BLaER1 treated with 17β-estradiol and CSF1 and Interleukin-3, amounts not matched to agents 10 nM and 100 nM (cell line): ENCODE measurements at regions not wholly inside any gene's neighbourhood (a gene's known extent, or its start where the extent isn't known, plus 50 kb on each side); places are given as distances from the start of the nearest gene placed in this dataset.

Experiments
- H3K27ac ChIP-seq, 11 experiments: shearing (Covaris generic); formaldehyde crosslinking; 2 replicates each; pipeline ENCODE4 v1.8.1; 2022
- H3K27me3 ChIP-seq, 11 experiments: shearing (Covaris generic); formaldehyde crosslinking; 2 replicates each; pipeline ENCODE4 v1.8.1; 2022
- H3K36me3 ChIP-seq, 11 experiments: shearing (Covaris generic); formaldehyde crosslinking; 2 replicates each; pipeline ENCODE4 v1.8.1; 2022
- H3K4me1 ChIP-seq, 10 experiments: shearing (Covaris generic); formaldehyde crosslinking; 2 replicates each; pipeline ENCODE4 v1.8.1; 2022
- H3K4me2 ChIP-seq, 11 experiments: shearing (Covaris generic); formaldehyde crosslinking; 2 replicates each; pipeline ENCODE4 v1.8.1; 2022
- H3K4me3 ChIP-seq, 10 experiments: shearing (Covaris generic); formaldehyde crosslinking; 2 replicates each; pipeline ENCODE4 v1.8.1; 2022
- H3K9ac ChIP-seq, 11 experiments: shearing (Covaris generic); formaldehyde crosslinking; 2 replicates each; pipeline ENCODE4 v1.8.1; 2022
- H3K9me3 ChIP-seq, 11 experiments: shearing (Covaris generic); formaldehyde crosslinking; replicated peaks in 1 of 11; 2 replicates each; pipeline ENCODE4 v1.8.1; 2022
- H4K20me1 ChIP-seq, 11 experiments: shearing (Covaris generic); formaldehyde crosslinking; 2 replicates each; pipeline ENCODE4 v1.8.1; 2022
- Cebpa-rat ChIP-seq, 11 experiments: shearing (Covaris generic); IDR thresholded peaks; 2 replicates each; pipeline ENCODE4 v1.8.1; 2022

DNA sequence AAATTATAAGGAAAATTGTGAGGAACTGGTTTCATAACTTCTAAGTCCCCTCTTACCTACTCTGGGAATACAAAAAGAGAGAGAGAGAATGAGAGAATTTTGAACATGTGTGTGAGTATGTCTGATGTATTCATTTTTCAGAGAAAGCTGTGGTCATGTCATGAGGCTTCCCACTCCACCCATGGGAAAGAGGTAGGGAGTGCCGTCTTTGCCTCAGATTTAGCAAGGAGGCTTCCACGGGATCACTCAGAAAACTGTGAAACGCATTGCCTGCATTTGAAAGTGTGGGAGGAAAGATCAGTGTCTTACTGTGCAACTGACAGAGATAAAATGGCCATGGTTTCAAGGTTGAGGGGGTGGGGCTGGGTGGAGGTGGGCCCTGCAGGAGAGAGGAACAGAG lies 331.5 kb upstream of the CTNNB1 start:
- peaks cover 6 to 18% (median 10%) of the 10 kb centered on the region in 11 experiments; a peak in 16 of 22 replicates for H3K9me3 ChIP-seq
- no peaks in the 10 kb centered on the region for H4K20me1 ChIP-seq
- H3K9ac ChIP-seq: no peak overlapping the region
- H3K4me2 ChIP-seq: no peak overlapping the region
- no peaks in the 10 kb centered on the region for H3K36me3 ChIP-seq
- TF ChIP-seq Cebpa-rat (IDR thresholded peaks at IDR 0.05): no peak
- no peak overlapping the region for H3K4me3 ChIP-seq
- H3K27me3 ChIP-seq: no peaks in the 10 kb centered on the region
- H3K4me1 ChIP-seq: peaks cover 0 to 9% (median 6%) of the 10 kb centered on the region in 10 experiments; a peak in 11 of 20 replicates
- no peak overlapping the region for H3K27ac ChIP-seq

GRCh38 chr3:40869013-40869412 lies 330.3 kb upstream of the CTNNB1 start:
- H4K20me1 ChIP-seq: no peaks in the 10 kb centered on the region
- H3K9ac ChIP-seq: no peak overlapping the region
- peaks cover 6 to 18% (median 10%) of the 10 kb centered on the region in 11 experiments; a peak in 16 of 22 replicates for H3K9me3 ChIP-seq
- H3K4me1 ChIP-seq: peaks cover 0 to 7% (median 4%) of the 10 kb centered on the region in 10 experiments; a peak in 11 of 20 replicates
- TF ChIP-seq Cebpa-rat (IDR thresholded peaks at IDR 0.05): no peak
- H3K27ac ChIP-seq: no peak overlapping the region
- H3K36me3 ChIP-seq: no peaks in the 10 kb centered on the region
- H3K4me2 ChIP-seq: no peak overlapping the region
- H3K27me3 ChIP-seq: no peaks in the 10 kb centered on the region
- no peak overlapping the region for H3K4me3 ChIP-seq

DNA sequence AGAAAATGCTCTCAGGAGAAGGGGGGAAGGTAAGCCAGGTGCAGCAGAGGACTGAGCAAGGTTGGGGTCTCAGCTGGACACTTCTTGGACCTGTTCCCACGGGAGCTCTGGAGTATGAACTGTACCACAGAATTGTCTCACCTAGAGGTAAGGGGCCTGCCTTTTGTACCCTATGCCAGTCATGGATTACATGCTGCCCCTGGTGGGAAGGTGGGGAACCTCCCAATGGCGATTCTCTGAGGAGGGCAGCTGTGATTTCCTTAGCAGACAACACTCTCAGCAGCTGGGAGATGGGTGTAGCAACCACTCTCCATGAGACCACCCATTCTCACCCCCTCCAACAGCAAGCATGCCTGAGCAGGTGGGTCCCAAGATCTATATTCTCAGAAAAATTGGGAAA lies 329.4 kb upstream of the CTNNB1 start:
- H3K4me3 ChIP-seq: no peak overlapping the region
- H3K9me3 ChIP-seq: peaks cover 6 to 18% (median 10%) of the 10 kb centered on the region in 11 experiments; a peak in 16 of 22 replicates
- no peak for TF ChIP-seq Cebpa-rat (IDR thresholded peaks at IDR 0.05)
- no peak overlapping the region for H3K4me2 ChIP-seq
- no peaks in the 10 kb centered on the region for H3K4me1 ChIP-seq
- no peaks in the 10 kb centered on the region for H4K20me1 ChIP-seq
- H3K9ac ChIP-seq: no peak overlapping the region
- H3K36me3 ChIP-seq: no peaks in the 10 kb centered on the region
- H3K27me3 ChIP-seq: no peaks in the 10 kb centered on the region
- H3K27ac ChIP-seq: no peak overlapping the region

DNA sequence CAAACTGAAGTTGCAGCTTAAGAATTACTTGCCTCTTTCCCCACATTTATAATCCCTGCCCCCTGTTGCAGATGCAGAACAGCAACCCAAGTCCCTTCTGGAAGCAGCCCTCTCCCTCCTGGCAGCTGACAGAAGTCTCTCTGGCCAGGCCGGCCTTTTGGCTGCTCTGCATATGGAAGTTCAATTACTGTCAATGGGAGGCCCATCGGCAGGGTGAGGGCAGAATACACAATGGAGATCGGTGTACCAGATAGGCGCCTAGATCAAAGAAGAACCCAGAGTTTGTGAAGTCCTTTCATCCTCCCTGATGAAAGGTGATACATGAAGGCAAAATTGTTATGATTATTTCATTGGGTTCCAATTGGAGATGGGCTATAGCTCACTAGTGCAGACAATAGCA lies 327.9 kb upstream of the CTNNB1 start:
- no peak overlapping the region for H3K4me3 ChIP-seq
- H3K9ac ChIP-seq: no peak overlapping the region
- H3K4me2 ChIP-seq: no peak overlapping the region
- no peaks in the 10 kb centered on the region for H3K36me3 ChIP-seq
- no peaks in the 10 kb centered on the region for H3K4me1 ChIP-seq
- no peak for TF ChIP-seq Cebpa-rat (IDR thresholded peaks at IDR 0.05)
- H3K27ac ChIP-seq: no peak overlapping the region
- peaks cover 4 to 9% (median 6%) of the 10 kb centered on the region in 11 experiments; a peak in 16 of 22 replicates for H3K9me3 ChIP-seq
- no peaks in the 10 kb centered on the region for H3K27me3 ChIP-seq
- no peaks in the 10 kb centered on the region for H4K20me1 ChIP-seq

GRCh38 chr3:40872258-40872920 lies 326.9 kb upstream of the CTNNB1 start:
- H3K4me3 ChIP-seq: no peak overlapping the region
- no peak overlapping the region for H3K27ac ChIP-seq
- no peaks in the 10 kb centered on the region for H3K27me3 ChIP-seq
- H3K4me1 ChIP-seq: no peaks in the 10 kb centered on the region
- TF ChIP-seq Cebpa-rat (IDR thresholded peaks at IDR 0.05): no peak
- H3K4me2 ChIP-seq: no peak overlapping the region
- H3K36me3 ChIP-seq: no peaks in the 10 kb centered on the region
- no peak overlapping the region for H3K9ac ChIP-seq
- no peaks in the 10 kb centered on the region for H3K9me3 ChIP-seq
- H4K20me1 ChIP-seq: no peaks in the 10 kb centered on the region

GRCh38 chr3:40873476-40873875 lies 325.8 kb upstream of the CTNNB1 start:
- Histone ChIP-seq H3K27ac (no peak overlapping the region), H3K4me3 (no peak overlapping the region), H4K20me1 (no peaks in the 10 kb centered on the region), H3K9ac (no peak overlapping the region), H3K9me3 (no peaks in the 10 kb centered on the region), H3K4me1 (no peaks in the 10 kb centered on the region), H3K36me3 (no peaks in the 10 kb centered on the region), H3K27me3 (no peaks in the 10 kb centered on the region), H3K4me2 (no peak overlapping the region)
- no peak for TF ChIP-seq Cebpa-rat (IDR thresholded peaks at IDR 0.05)

GRCh38 chr3:40873934-40874699 lies 325.2 kb upstream of the CTNNB1 start:
- no peaks in the 10 kb centered on the region for H3K27me3 ChIP-seq

DNA sequence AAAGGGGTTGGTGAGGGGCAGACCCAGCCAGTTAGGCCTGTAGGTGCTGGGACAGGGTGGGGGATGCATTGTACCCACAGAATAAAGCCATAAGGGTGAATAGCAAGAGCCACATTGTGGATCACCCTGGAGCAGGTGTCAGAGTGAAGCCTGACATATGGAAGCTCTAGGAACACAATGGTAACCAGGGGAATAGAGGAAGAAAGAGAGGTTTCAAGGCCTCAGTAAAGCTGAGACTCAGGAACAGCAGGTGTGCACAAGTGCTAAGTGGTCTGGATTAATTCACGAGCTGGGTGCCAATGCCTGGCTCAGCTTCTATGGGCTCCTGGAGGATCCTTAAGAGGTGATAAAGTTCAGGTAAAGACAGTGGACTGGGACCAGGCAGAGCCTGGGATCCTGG lies 323.7 kb upstream of the CTNNB1 start:
- TF ChIP-seq Cebpa-rat (IDR thresholded peaks at IDR 0.05): no peak
- Histone ChIP-seq H3K4me1 (no peaks in the 10 kb centered on the region), H3K4me3 (no peak overlapping the region), H3K9me3 (no peaks in the 10 kb centered on the region), H3K4me2 (no peak overlapping the region), H3K27me3 (no peaks in the 10 kb centered on the region), H3K9ac (no peak overlapping the region), H3K27ac (no peak overlapping the region), H3K36me3 (no peaks in the 10 kb centered on the region), H4K20me1 (no peaks in the 10 kb centered on the region)

More at GRCh38 chr3:40873934-40874699, 325.2 kb upstream of the CTNNB1 start:
- Histone ChIP-seq H3K36me3 (no peaks in the 10 kb centered on the region), H4K20me1 (no peaks in the 10 kb centered on the region), H3K4me1 (no peaks in the 10 kb centered on the region), H3K9me3 (no peaks in the 10 kb centered on the region), H3K4me3 (no peak overlapping the region), H3K27ac (no peak overlapping the region), H3K9ac (no peak overlapping the region), H3K4me2 (no peak overlapping the region)
- TF ChIP-seq Cebpa-rat (IDR thresholded peaks at IDR 0.05): no peak

DNA sequence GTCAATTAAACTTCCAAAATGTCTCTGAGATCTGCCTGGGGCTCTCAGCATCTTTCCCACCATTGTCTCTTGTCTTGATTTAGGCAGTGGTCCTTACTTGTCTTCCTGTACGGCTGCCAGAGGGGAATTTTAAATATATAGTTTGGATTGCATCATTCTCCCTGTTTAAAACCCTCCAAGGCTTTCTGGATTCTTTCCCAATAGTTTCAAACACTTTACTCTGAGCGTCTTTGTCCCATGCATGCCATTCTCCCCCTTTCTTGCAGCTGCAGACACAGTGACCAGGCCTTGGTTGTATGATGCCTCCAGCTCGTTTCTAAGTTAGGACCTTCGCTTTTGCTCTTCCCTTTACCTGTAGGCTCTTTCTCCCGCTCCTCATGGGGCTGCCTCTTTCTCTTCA lies 323.3 kb upstream of the CTNNB1 start:
- no peaks in the 10 kb centered on the region for H4K20me1 ChIP-seq
- H3K36me3 ChIP-seq: no peaks in the 10 kb centered on the region
- no peak overlapping the region for H3K4me3 ChIP-seq
- TF ChIP-seq Cebpa-rat (IDR thresholded peaks at IDR 0.05): no peak
- no peak overlapping the region for H3K4me2 ChIP-seq
- H3K9me3 ChIP-seq: no peaks in the 10 kb centered on the region
- H3K9ac ChIP-seq: no peak overlapping the region
- no peaks in the 10 kb centered on the region for H3K27me3 ChIP-seq
- no peak overlapping the region for H3K27ac ChIP-seq
- H3K4me1 ChIP-seq: no peaks in the 10 kb centered on the region

- H4K20me1 ChIP-seq: no peaks in the 10 kb centered on the region
- no peak for TF ChIP-seq Cebpa-rat (IDR thresholded peaks at IDR 0.05)
- H3K27me3 ChIP-seq: no peaks in the 10 kb centered on the region
- H3K27ac ChIP-seq: no peak overlapping the region
- no peak overlapping the region for H3K4me3 ChIP-seq
- H3K9ac ChIP-seq: no peak overlapping the region
- H3K4me1 ChIP-seq: no peaks in the 10 kb centered on the region
- H3K36me3 ChIP-seq: no peaks in the 10 kb centered on the region
- H3K9me3 ChIP-seq: no peaks in the 10 kb centered on the region
- no peak overlapping the region for H3K4me2 ChIP-seq
Observed at GRCh38 chr3:40876496-40876895, 322.8 kb upstream of the CTNNB1 start.
